GOT3 (cell line): ENCODE measurements at regions not wholly inside any gene's neighbourhood (a gene's known extent, or its start where the extent isn't known, plus 50 kb on each side); places are given as distances from the start of the nearest gene placed in this dataset.

Source experiments
- DNase-seq: peaks from one replicate; lab custom pipeline; 2025; ENCODE audit warnings: mixed read lengths; lab: John Stamatoyannopoulos, UW

GRCh38 chr10:123574109-123574698, 92.0 kb upstream of the GPR26 start:
- no peak for DNase-seq

DNA sequence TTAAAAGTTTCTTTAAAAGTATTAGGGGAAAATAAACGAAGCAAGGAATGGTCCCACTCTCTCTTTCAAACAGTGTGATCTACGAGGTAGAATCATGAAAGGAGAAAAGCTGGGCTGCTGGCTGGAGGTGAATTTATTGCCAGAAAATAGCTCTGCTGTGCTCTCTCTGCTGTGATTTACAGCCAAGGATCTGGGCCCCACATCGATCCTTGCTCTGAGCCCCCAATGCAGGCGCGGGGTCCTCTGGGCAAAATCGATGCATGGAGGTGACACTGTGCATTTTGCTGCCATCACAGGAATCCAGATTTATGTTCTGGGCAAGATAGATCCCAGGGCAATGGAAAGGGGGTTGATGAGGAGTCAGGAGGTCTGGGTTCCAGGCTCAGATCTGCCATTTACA, 91.0 kb upstream of the GPR26 start:
- DNase-seq: no peak

DNA sequence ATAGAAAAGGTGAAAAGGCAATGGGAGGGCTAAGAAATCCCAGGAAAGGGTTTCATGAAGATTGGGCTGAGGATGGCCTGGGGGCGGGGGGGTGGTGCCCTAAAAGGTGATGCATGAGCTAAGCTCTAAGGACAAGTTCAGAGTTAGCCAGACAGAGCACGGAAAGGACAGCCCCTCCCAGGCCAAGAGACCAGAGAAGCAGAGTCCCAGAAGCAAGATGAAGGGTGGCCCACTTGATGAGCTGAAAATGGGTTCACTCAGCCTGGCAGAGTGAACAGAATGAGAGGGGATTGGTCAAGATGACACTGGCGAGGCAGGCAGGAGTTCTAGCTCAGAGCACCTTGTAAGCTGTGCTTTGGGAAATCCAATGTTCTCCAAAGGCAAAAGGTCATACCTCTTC, 89.4 kb upstream of the GPR26 start:
- no peak for DNase-seq

- DNase-seq: no peak
Observed at GRCh38 chr10:123577921-123578461, 88.2 kb upstream of the GPR26 start.

DNA sequence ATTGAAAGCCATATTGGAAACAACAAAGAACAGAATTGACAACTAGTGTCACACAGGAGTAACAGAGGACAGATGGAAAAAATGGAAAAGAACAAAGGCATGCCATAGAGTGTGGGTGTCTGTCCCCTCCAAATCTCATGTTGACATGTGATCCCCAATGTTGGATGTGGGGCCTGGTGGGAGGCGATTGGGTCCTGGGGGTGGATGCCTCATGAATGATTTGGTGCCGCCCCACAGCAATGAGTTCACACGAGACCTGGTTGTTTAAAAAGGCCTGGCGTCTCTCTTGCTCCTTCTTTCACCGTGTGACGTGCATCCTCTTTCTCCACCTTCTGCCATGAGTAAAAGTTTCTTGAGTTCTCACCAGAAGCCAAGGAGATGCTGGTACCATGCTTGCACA, 87.4 kb upstream of the GPR26 start:
- no peak for DNase-seq

DNA sequence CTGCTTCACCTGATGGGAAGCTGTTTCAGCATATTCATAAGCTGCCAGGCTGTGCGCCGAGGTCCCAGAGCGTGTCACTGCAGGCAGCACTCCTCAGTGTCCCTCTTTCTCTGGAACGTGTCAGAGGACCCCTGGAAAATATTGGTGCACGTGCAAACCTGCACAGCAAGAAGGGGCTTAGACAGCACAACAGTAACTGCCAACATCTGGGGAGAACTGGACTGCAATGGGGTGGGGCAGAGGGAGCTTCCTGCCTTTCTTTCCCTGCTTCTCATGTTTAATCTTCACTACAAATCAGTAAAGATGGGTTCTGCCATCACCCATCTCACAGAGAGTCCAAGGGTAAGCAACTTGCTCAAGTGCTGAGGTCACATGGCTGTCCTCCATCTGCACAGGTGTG, 86.5 kb upstream of the GPR26 start:
- DNase-seq: no peak

DNA sequence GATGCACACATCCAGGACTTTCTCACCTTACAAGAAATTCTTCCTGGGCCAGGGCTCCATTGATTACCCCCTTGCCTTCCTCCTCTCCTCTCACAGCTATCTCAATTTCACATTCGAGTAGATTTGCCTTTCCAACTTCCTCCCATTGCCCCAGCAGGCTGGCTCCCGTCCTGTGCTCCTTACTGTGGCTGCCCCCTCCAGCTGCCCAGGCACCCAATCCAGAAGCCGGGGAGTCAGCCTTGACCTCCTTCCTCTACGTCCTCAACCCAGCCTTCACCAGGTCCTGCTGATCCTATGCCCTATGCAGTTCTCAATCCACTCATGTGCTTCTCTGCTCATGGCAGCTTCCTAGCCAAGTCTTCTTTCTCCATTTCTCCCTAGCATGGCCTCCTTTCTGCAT, 85.7 kb upstream of the GPR26 start:
- DNase-seq: no peak

DNA sequence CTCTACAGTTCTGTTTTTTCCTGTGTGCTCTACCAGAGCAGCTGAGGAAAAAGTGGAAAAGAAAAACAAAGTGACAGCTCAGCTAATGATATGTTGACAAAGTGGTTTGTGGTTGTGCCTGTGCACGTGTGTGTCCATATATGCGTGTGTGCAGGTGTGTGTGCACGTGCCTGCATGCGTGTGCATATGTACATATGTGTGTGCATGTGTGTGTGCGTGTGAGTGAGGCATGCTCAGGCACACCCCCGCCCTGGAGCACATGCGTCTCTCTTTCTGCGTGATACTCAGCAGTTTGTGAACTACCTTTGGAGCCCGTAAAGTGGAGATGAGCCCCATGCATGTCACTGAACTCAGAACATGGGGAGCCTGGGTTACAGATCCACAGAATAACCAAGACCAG, 84.5 kb upstream of the GPR26 start:
- DNase-seq: no peak

DNA sequence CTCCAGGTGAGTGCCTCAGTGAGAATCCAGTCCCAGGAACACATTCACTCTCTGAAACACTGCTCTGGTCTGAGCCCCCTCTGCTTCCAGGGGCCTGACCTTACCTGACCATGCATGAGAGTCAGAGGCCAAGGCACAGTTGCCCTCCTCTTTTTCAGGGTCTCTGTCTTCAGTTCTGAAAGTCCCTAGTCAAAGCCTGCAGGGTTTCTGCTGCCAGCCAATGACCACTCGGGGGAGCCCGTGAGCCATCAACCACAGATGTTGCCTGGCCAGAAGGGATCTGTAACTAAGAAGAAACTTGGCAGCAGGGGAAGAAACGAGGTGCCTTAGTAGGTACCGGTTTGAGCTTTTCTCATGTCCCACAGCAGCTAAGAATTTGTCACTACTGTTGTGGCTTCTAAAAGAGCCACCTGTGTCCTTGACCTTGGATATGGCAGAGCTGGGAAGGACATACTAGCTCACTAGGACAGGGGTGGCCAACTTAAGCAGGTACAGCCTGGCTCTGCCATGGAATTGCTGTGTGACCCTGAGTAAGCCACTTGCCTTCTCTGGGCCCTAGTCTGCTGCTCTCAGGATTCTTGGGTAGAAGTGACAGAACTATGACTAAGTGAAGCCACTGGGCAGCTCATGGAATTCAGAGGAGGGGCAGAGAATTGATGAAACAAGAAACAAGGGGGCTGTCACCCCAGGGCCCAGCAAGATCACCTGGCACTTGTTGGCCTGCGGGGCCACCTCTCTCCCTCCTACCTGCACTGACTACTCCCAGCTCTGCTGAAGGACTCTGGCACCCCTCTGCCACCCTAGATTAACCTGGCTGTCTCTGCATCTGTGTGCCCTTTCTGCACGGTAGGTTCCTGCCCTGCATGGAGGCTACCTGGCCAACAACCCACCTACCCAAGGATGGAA, 83.8 kb upstream of the GPR26 start:
- DNase-seq: peak; percentile 33

DNA sequence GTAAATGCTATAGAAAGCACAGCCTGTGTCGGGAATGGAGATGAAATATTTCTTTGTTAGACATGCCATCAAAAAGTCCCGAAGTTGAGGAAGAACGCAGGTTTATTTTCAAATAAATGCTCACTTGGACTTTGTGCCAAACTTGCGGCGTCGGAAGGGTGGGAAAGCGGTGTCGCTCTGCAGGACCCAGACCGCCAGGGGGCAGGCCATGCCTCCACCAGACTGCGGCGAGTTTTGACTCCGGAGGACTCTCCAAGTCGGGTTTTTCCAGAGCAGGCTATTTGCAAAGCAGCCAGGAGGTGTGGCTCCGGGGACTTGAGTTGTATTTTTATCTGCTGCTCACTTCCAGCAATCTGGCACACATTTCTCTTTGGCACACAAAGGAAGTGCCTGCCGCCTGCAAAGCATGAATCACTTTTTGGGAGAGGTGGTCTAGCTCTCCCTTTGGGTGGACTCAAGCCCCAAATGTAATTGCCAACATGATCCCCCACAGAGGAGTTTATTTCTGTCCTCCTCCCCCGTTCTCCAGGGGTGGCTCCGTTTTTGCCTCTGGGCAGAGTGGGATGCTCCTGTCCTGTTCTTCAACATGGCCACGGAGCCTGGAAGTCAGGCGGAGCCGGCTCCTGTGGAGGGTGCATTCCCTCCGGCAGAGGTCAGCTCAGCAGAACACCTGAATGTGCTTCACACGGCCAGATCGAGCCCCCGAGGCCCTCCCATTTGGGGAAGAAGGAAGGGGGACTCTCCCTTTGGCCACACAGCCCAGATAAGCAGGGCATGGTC, 82.3 kb upstream of the GPR26 start:
- peak; percentile 81 for DNase-seq

DNA sequence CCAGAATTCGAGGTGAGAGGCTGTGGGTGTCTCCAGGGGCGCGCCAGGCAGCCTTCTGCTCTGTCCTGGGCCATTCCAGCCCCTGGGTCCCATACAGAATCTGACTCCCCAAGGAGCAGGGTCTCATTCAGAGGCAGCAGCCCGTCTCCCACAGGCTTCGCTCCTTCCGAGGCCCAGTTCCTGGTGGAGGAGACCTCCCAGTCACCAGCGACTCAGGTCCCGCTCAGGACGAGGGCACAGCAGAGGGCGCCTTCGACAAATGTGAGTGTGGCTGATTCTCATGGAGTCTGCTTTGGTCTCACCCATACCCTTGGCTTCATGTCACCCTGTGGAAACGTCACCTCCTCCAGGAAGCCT, 81.8 kb upstream of the GPR26 start:
- no peak for DNase-seq

DNA sequence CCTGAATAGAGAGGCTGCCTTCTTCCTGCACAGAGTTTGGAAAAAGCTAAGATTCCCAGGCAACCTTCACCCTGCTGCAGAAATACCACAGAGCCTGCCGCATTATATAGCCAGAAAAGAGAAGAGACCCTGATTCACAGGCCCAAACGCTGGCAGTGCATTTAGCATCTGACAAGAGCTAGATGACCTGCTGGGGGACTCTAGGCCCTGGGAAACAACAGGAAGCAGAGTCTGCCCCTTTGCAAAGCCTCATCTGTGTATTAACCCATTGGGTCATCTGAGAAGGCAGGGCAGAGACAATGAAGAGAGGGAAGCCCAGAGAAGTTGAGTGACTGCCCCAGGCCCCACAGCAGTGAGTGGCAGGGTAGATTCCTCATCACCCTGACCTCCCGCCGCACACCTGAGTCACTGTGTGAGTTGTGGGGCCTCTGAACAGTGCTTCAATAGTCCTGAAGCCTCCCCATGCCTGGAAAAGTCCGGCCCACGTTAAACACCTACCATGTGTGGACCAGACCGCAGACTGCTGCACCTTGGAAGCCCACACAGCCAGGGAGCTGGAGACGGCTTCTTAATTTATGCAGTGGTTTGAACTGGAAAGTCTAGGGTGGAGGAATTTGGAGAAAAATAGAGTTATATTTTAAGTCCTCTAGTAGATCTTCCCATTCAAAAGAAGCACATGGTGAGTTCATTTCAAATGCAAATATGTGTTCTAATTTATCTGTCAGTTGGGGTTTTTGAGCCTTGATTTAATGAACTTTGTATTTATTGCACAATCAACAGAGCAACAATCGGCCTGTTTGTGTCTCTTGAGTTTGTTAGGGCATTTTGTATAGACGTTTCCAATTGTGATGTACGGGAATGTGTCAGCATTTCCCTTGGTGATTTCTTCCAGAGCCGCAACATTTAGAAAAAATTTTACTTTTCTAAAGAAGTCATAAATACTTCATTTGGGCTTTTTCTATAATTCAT, 80.4 kb upstream of the GPR26 start:
- DNase-seq: no peak

DNA sequence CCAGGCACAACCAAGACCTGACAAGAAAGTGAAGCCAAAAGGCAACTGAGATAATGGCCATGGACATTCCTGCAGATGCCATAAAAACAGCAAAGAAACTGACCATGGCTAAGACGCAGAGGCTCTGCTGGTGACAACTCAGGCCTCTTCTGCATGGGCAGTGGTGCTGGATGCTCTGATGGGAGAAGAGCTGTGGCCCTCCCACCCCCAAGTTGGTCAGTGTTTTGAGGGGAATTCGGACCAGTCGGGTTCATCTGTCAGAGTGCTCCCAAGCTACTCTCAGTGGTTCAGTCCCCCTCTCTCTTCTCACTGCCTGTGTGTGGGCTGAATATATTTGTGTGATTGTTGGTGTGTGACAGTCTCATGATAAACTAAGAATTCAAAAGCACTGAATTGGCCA, 79.0 kb upstream of the GPR26 start:
- DNase-seq: no peak

DNA sequence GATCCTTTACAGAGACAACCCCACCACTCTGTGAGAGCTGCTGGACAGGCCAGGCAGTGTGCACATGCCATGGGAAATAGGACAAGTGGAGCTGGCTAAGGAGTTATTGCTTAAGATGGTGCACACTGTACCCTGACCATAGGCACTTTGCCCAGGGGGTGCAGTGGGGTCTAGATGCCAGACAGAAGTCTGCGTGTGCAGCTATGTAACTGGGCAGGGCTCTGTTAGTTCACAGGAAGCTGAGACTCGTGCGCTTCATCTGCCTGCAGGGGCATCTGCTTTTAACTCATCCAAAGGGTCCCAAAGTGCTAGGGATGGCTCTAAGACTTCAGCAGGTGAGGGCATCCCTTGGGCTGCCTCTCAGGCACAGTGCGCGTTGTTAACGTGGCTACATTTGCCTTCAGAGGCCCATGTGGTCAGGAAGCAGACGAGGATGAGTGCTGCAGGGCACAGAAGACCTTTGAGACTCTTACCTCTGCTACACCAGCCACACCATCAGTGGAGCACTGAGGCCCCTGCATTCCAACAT, 77.7 kb upstream of the GPR26 start:
- DNase-seq: no peak

DNA sequence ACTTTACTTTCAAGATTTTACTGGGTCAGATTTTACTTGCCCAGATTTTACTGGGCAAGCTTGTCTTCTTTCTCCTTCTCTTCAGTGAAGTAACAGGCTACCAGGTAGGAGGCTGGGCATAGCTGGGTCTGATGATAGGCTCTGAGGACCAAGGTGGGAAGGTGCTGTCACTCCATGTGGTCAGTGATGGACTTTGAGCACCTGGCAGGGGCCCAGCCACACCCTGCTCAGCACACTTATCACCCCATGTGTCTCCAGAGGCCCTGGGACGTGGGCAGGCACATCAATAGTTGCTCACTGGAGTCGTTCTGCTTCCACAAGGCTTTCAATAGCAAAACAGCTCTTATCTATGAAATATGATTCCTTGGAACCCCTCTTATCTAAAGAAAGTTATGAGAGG, 70.5 kb upstream of the GPR26 start:
- DNase-seq: no peak

- no peak for DNase-seq
Observed at GRCh38 chr10:123597676-123598075, 68.5 kb upstream of the GPR26 start.

- no peak for DNase-seq
Observed at GRCh38 chr10:123599366-123599849, 66.7 kb upstream of the GPR26 start.

GRCh38 chr10:123600177-123600576, 66.0 kb upstream of the GPR26 start:
- DNase-seq: no peak

DNA sequence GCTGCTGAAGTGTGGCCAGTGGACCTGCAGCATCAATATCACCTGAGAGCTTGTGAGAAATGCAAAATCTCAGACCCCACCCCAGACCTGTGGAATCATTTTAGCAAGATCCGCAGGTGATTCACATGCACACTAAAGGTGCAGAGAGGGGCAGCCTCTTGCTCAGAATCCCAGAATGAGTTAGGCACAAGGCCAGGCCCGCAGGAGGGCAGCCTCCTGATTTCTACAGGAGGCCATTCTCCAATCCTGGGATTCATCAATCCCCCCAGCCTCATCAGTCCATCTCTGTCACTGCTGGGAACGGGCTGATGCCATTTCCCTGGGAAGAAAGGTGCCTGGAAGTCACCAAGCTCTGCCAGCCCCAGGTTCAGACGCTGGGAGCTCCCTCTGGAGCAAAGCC, 63.0 kb upstream of the GPR26 start:
- no peak for DNase-seq

DNA sequence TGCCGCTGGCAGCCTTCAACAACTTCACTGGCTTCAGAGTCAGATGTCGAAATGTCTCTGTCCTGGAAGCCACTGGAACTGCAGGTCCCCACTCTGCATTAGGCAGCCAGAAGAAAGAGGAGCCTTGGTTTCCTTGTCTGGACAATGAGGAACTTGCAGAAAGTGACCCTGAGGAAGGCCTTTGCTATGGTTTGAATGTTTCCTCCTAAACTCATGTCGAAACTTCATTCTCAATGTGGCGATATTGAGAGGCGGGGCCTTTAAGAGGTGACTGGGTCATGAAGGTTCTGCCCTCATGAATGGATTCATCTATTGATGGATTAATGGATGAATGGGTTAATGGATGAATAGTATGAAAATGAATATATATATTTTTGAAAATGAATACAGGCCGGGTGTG, 61.6 kb upstream of the GPR26 start:
- DNase-seq: no peak

DNA sequence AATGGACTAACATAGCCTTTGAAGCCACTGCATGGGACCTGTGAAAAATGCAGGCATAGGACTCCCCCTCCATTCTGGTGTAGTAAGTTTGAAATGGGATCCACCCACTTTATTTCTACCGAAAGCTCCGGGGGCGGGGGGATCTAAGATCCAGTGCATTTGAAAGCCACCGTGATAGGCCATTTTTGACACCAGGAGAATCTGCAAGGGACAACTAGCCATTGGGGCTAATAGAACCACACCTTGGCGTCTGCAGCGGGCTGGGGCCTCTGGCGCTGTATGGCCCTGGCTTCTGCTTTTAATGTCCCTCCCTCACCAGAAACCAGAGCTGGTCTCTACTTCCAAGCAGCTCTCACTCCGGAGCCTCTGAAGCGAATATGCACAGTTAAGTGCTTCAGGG, 60.1 kb upstream of the GPR26 start:
- DNase-seq: no peak
